Upper lobe of left lung (tissue), 6 donors: ENCODE measurements at regions not wholly inside any gene's neighbourhood (a gene's known extent, or its start where the extent isn't known, plus 50 kb on each side); places are given as distances from the start of the nearest gene placed in this dataset.

Experiments used
- ATAC-seq, 2 donors: fragments of 200-7000 bp; cut with Tn5 transposase; one replicate each; pipeline ENCODE4 v1.9.1; 2022; ENCODE audit warnings: mild to moderate bottlenecking in 2 of 2, moderate library complexity in 2 of 2; ENCODE audit not compliant: low FRiP score in 2 of 2
- DNase-seq, 2 donors: peaks; one replicate each; pipeline ENCODE4 v3.0.0-alpha.2; 2019 to 2020
- H3K27ac ChIP-seq, 4 donors: fragments of 200-600 bp; sonication (generic); one replicate each; pipeline ENCODE4 v1.5.1; 2016 to 2019
- H3K27me3 ChIP-seq, 4 donors: fragments of 200-600 bp; sonication (generic); one replicate each; pipeline ENCODE4 v1.5.1; 2017 to 2019
- H3K36me3 ChIP-seq, 4 donors: fragments of 200-600 bp; sonication (generic); one replicate each; pipeline ENCODE4 v1.5.1; 2016 to 2019
- H3K4me1 ChIP-seq, 4 donors: fragments of 200-600 bp; sonication (generic); one replicate each; pipeline ENCODE4 v1.5.1; 2018 to 2019
- H3K4me3 ChIP-seq, 4 donors: fragments of 200-600 bp; sonication (generic); one replicate each; pipeline ENCODE4 v1.5.1; 2017 to 2019; ENCODE audit warnings: mild to moderate bottlenecking in 2 of 4, moderate library complexity in 1 of 4
- H3K9me3 ChIP-seq, 4 donors: fragments of 200-600 bp; sonication (generic); one replicate each; pipeline ENCODE4 v1.5.1; 2018 to 2019
- EP300 ChIP-seq, 4 donors: sonication (generic); formaldehyde crosslinking; IDR thresholded peaks; one replicate each; pipeline ENCODE4 v1.5.1; 2017; ENCODE audit warnings: antibody characterized with exemption in 4 of 4, control low read depth in 2 of 4
- POLR2A ChIP-seq, 4 donors: fragments of 450-650 bp; IDR thresholded peaks; one replicate each; pipeline ENCODE4 v1.5.1; 2016 to 2017; ENCODE audit warnings: antibody characterized with exemption in 4 of 4, mild to moderate bottlenecking in 2 of 4
- POLR2AphosphoS5 ChIP-seq, 2 donors: sonication (generic); formaldehyde crosslinking; IDR thresholded peaks; one replicate each; pipeline ENCODE4 v1.5.1; 2017; ENCODE audit warnings: antibody characterized with exemption in 2 of 2
- WGBS, 2 donors: methylation state at CpG; one replicate each; pipeline ENCODE4 v1.1.5; 2017 to 2018; 5-methylcytosine and 5-hydroxymethylcytosine counted together
- TF ChIP-seq, protein P1 (sequence below), 6 experiments: fragments of 450-650 bp in 4 of 6; fragments of 200-600 bp in 2 of 6; sonication (generic) in 2 of 6; IDR thresholded peaks; one replicate each; pipeline ENCODE4 v1.5.1; 2016 to 2019; ENCODE audit warnings: antibody characterized with exemption in 6 of 6
- donor health status: DM: no; HTN: no; CAD: no; lungs with moderate emphysema.
- donor health status: DM: no; HTN: yes; CAD: no; lungs with severe emphysema.

DNA sequence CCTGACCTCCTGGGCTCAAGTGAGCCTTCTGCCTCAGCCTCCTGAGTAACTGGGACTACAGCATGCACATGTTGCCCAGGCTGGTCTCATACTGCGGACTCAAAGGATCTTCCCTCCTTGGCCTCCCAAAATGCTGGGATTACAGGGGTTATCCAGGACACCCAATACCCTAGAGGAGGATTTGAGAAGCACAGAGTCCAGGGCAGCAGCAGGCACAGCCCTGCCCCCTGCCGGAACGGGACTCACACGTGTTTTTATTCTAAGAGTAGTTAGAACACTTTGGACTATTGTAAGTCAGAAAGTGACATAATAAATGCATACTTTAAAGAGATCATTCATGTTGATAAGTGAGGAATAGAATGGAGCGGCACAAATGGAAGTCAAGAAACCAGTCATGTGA is 80.2 kb downstream of the C6orf118 start:
- peaks cover 0 to 2% (median 0%) of the 10 kb centered on the region in 4 donors for H3K9me3 ChIP-seq
- no peak overlapping the region for H3K4me3 ChIP-seq
- H3K27me3 ChIP-seq, result no peaks in the 10 kb centered on the region
- no peak overlapping the region for H3K27ac ChIP-seq
- H3K4me1 ChIP-seq, result no peaks in the 10 kb centered on the region
- no peak for DNase-seq
- TF ChIP-seq POLR2A (IDR thresholded peaks at IDR 0.05), result no peak
- TF ChIP-seq, protein P1, sequence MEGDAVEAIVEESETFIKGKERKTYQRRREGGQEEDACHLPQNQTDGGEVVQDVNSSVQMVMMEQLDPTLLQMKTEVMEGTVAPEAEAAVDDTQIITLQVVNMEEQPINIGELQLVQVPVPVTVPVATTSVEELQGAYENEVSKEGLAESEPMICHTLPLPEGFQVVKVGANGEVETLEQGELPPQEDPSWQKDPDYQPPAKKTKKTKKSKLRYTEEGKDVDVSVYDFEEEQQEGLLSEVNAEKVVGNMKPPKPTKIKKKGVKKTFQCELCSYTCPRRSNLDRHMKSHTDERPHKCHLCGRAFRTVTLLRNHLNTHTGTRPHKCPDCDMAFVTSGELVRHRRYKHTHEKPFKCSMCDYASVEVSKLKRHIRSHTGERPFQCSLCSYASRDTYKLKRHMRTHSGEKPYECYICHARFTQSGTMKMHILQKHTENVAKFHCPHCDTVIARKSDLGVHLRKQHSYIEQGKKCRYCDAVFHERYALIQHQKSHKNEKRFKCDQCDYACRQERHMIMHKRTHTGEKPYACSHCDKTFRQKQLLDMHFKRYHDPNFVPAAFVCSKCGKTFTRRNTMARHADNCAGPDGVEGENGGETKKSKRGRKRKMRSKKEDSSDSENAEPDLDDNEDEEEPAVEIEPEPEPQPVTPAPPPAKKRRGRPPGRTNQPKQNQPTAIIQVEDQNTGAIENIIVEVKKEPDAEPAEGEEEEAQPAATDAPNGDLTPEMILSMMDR (IDR thresholded peaks at IDR 0.05), result no peak
- no peak for TF ChIP-seq POLR2AphosphoS5 (IDR thresholded peaks at IDR 0.05)
- no peak for TF ChIP-seq EP300 (IDR thresholded peaks at IDR 0.05)
- WGBS, 2 donors, result 83 to 84% methylated on average over 5 of the region's 5 CpGs
- ATAC-seq, result no peak
- no peaks in the 10 kb centered on the region for H3K36me3 ChIP-seq

- DNase-seq (peak in 1 of 2 donors; percentile 81), ATAC-seq (peak; percentile 55 to 89)
- H3K4me3 ChIP-seq, result no peak overlapping the region
- H3K9me3 ChIP-seq, result peaks cover 0 to 2% (median 0%) of the 10 kb centered on the region in 4 donors
- H3K4me1 ChIP-seq, result no peaks in the 10 kb centered on the region
- peak in 1 of 2 donors; percentile 41 for TF ChIP-seq POLR2AphosphoS5 (IDR thresholded peaks at IDR 0.05)
- TF ChIP-seq, protein P1 (IDR thresholded peaks at IDR 0.05), result no peak
- TF ChIP-seq POLR2A (IDR thresholded peaks at IDR 0.05), result no peak
- peak in 1 of 4 donors; percentile 72 for TF ChIP-seq EP300 (IDR thresholded peaks at IDR 0.05)
- no peaks in the 10 kb centered on the region for H3K27me3 ChIP-seq
- H3K27ac ChIP-seq, result no peak overlapping the region
- WGBS, 2 donors, result 58 to 74% methylated on average over 10 of the region's 10 CpGs
- no peaks in the 10 kb centered on the region for H3K36me3 ChIP-seq
Observed at GRCh38 chr6:165227644-165228329, 81.6 kb downstream of the C6orf118 start.

- Histone ChIP-seq H3K4me3 (no peak overlapping the region), H3K27ac (no peak overlapping the region), H3K4me1 (no peaks in the 10 kb centered on the region), H3K9me3 (no peaks in the 10 kb centered on the region), H3K27me3 (no peaks in the 10 kb centered on the region), H3K36me3 (no peaks in the 10 kb centered on the region)
- 33 to 59% methylated on average over 1 of the region's 1 CpG for WGBS, 2 donors
- no peak for DNase-seq
- no peak for ATAC-seq
- TF ChIP-seq EP300 (IDR thresholded peaks at IDR 0.05) (no peak), POLR2A (IDR thresholded peaks at IDR 0.05) (no peak)
- TF ChIP-seq, protein P1 (IDR thresholded peaks at IDR 0.05), result no peak
Observed at GRCh38 chr6:165223736-165224135, 85.7 kb downstream of the C6orf118 start.

DNA sequence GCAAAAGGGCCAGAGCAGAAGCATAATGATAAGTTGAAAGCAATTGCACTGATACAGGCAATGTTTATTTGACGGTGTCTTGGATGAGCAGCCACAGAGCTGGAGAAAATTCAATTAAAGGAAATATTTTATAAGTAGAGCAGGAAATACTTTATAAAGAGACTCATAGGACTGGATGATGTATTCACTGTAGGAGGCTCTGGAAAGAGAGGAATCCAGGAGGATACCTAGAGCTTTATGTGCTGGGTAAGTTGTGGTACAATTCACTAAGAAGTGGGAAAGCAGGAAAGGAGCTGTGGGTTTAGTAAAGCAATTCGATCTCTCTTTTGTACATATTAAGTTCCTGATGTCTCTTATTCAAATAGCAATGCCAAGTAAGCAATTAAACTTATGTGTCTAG is 86.3 kb downstream of the C6orf118 start:
- Histone ChIP-seq H3K27ac (no peak overlapping the region), H3K9me3 (no peaks in the 10 kb centered on the region), H3K27me3 (no peaks in the 10 kb centered on the region), H3K4me1 (no peaks in the 10 kb centered on the region), H3K36me3 (no peaks in the 10 kb centered on the region), H3K4me3 (no peak overlapping the region)
- no peak for ATAC-seq
- 74% methylated on average over 2 of the region's 2 CpGs for WGBS, 2 donors
- no peak for DNase-seq
- TF ChIP-seq EP300 (IDR thresholded peaks at IDR 0.05), result no peak

DNA sequence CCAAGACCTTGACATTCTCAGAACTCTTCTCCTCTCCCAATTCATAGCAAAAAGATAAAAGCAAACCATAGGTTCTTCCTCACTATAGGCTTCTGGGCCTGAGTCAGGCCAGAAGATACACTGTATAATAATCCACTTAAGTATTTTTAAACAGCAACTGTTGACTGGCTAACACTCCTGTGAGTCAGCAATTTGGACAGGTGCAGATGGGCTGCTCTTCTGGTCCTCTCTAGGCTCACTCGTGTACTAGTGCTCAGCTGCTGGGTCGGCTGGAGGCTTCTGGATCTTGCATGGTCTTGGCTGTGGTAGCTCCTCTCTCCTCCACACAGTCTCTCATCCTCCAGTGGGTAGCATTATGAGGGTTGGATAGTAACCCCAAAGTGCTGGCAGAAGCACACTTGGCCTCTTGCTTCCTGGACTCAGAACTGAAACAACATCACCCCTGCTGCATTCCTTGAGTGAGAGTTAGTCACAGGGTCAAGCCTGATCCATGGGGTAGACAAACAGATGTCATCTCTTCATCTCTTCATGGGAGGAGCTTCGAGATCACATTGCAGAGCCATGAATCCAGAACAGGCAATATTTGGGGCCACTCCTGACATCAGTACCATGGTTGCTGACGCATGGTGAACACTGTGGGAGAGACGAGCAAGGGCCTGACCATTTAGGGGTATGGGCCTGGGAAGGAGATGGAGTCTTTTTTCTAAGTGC is 86.9 kb downstream of the C6orf118 start:
- TF ChIP-seq, protein P1 (IDR thresholded peaks at IDR 0.05), result no peak
- TF ChIP-seq POLR2A (IDR thresholded peaks at IDR 0.05) (no peak), POLR2AphosphoS5 (IDR thresholded peaks at IDR 0.05) (no peak), EP300 (IDR thresholded peaks at IDR 0.05) (no peak)
- ATAC-seq, result no peak

More for the DNA sequence above, 86.9 kb downstream of the C6orf118 start:
- no peak overlapping the region for H3K4me3 ChIP-seq
- no peaks in the 10 kb centered on the region for H3K27me3 ChIP-seq
- WGBS, 2 donors, result 76 to 83% methylated on average over 4 to 5 of the region's 5 CpGs
- no peaks in the 10 kb centered on the region for H3K9me3 ChIP-seq
- no peaks in the 10 kb centered on the region for H3K36me3 ChIP-seq
- H3K27ac ChIP-seq, result no peak overlapping the region
- DNase-seq, result no peak
- no peaks in the 10 kb centered on the region for H3K4me1 ChIP-seq
